ENCODE measurements at regions not wholly inside any gene's neighbourhood (a gene's known extent, or its start where the extent isn't known, plus 50 kb on each side); places are given as distances from the start of the nearest gene placed in this dataset.

DNA sequence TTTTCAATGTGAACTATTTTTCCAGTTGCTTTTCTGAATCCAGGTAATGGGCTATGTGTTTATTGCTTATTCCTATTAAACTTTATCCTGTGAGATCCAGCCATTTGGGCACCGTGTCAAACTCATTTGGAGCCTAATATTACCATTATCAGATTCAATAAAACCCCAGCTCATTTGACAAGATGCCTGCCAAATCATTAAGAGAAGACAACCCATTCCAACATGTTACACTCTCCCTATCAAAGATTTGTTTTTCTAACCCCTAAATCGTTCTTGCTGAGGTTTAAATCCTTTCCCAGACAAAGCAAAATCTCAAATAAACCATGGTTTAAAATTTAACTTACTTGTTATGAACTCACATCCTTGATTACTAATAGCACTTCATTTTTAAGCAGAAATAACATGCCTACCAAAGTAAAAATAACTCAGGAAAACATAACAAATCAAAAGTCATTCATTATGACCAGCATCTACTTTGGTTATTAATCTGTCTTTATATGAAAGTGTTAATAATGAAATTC is 130.0 kb upstream of the TCF21 start:
- Mint-ChIP-seq H3K4me3 (no peak overlapping the region), H3K36me3 (no peaks in the 10 kb centered on the region), H3K27me3 (peaks cover 8% of the 10 kb centered on the region), H3K27ac (no peak overlapping the region), H3K9me3 (no peaks in the 10 kb centered on the region), H3K4me1 (no peaks in the 10 kb centered on the region)
- no peak for DNase-seq
- ATAC-seq (ENCODE audit: low read depth) = no peak
- POLR2A ChIA-PET = no interaction called here

DNA sequence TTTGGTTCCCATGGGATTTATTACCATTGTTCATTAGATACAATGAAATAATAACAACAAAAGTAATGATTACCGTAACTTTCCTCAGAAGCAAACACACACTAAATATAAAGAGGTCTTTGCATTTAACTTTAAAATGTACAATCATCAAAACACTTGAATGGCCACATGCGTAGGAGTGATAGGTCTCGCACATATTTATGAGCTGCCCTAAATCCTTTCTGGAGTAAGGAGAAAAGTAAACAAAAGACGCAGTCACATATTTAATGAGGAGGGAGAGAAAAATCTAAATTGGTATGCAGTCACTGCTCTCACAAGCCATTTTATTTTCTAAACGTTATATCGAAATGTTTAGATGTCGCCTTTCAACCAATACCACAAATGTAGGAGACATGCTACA is 129.4 kb upstream of the TCF21 start:
- H3K4me1 Mint-ChIP-seq = no peaks in the 10 kb centered on the region
- no peak overlapping the region for H3K27ac Mint-ChIP-seq

DNA sequence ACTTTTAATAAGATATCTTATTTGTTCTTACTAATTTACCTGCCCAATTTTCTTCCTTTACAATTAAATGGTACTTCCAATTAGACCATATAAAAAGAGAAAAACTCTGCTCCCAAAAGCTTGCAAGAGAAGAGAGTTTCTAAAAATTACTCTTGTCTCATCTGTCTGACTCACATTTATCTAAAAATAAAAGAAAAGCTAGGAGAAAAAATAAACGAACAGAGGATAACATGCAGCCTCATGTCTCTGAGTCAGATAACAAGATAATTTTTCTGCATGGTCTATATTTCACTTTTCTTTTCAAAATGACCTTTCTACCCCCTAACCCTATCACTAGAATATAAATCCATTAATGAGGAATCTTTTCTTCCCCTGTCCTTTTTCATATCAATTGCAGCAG is 127.2 kb upstream of the TCF21 start:
- H3K4me1 Mint-ChIP-seq = no peaks in the 10 kb centered on the region
- H3K27me3 Mint-ChIP-seq = peaks cover 6% of the 10 kb centered on the region
- H3K4me3 Mint-ChIP-seq = no peak overlapping the region
- no peaks in the 10 kb centered on the region for H3K36me3 Mint-ChIP-seq
- no peak overlapping the region for H3K27ac Mint-ChIP-seq
- no peaks in the 10 kb centered on the region for H3K9me3 Mint-ChIP-seq
- ATAC-seq (ENCODE audit: low read depth) (no peak), DNase-seq (no peak)
- POLR2A ChIA-PET = no interaction called here

More for the DNA sequence above, 129.4 kb upstream of the TCF21 start:
- Mint-ChIP-seq H3K4me3 (no peak overlapping the region), H3K36me3 (no peaks in the 10 kb centered on the region), H3K27me3 (peaks cover 8% of the 10 kb centered on the region), H3K9me3 (no peaks in the 10 kb centered on the region)
- ATAC-seq (ENCODE audit: low read depth) = no peak
- POLR2A ChIA-PET = no interaction called here
- no peak for DNase-seq

DNA sequence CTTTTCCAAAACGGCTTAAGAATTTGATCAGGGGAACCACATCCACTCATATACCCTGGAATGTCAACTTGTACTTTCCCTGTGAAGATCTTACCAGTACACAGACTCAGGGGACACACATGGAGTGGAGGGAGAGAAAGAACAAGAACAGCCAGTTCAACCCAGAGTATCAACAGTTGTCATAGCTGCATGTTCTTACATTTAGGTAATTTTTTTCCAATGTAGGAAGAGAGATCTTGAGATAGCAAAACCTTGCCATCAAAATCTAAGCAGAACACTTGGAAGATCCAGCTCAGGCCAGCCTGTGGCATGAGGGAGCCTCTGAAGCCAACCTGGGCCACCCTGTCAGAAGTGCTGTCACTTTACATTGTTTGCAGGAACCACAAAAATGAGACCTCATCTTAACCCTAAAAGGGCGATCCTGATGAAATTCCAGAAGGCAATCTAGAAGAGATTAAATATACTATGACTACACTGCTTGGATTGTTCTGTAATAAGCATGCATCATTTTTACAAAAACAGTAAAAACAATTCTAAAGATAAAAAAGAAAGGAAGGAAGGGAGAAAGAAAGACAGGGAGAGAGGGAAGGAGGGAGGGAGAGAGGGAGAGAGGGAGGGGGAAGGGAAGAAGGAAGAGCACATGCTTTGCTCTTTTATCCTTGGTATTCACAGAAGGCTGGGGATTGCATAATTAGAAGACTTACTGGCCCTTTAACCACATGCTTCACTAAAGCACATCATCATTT is 124.7 kb upstream of the TCF21 start:
- Mint-ChIP-seq H3K4me3 (no peak overlapping the region), H3K27ac (no peak overlapping the region), H3K27me3 (peaks cover 6% of the 10 kb centered on the region), H3K36me3 (no peaks in the 10 kb centered on the region), H3K9me3 (no peaks in the 10 kb centered on the region), H3K4me1 (no peaks in the 10 kb centered on the region)
- no peak for DNase-seq
- POLR2A ChIA-PET = no interaction called here
- no peak for ATAC-seq (ENCODE audit: low read depth)

DNA sequence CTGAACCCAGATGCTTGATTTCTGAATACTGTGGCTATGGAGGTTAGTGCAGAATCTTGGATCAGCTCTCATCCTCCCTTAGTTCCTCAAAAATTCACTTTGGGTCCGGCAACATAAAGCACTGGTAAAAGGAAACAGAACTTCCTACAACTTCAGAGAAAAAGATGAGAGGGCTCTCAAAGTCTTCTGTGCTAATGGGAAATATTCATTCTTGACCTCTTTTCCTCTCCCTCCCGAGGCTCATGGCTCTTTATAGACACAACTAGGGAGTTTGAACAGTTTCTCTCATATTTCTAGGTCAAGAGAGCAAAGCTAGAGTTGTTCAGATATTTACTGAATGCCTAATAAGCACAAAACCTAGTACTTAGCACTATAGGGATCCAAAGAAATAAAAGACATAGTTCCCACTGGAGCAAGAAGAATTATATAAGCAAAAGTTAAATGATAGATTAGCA is 124.1 kb upstream of the TCF21 start:
- H3K9me3 Mint-ChIP-seq = no peaks in the 10 kb centered on the region
- H3K27me3 Mint-ChIP-seq = peaks cover 6% of the 10 kb centered on the region
- ATAC-seq (ENCODE audit: low read depth) (no peak), DNase-seq (no peak)
- POLR2A ChIA-PET = no interaction called here
- no peak overlapping the region for H3K4me3 Mint-ChIP-seq
- H3K4me1 Mint-ChIP-seq = no peaks in the 10 kb centered on the region
- H3K36me3 Mint-ChIP-seq = no peaks in the 10 kb centered on the region
- no peak overlapping the region for H3K27ac Mint-ChIP-seq

DNA sequence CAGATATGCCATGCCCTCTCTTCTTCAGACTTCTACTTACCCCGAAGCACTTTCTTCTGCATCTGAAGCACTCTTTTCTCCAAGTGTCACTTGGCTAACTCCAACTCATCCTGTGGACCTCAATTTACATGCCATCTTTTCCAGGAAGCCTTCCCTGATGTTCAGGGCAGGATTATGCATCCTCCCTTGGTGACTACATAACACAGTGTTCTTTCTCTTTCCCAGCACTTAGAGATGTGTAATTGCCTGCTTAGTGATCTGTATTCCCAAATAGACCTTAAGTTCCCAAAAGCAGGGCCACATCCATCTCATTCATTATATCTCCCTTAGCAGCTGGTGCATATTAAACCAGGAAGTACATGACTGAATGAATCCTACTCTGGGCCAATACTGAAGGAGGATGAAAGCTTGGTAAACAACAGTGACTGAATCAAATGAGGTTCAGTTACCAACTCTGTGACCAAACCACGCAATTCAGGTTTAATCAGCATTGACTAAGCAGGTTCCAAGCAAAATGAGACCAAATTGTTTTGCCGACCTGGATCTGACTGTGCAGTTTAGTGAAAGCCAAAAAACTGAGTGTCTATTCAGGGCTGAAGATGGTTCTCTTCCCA is 121.4 kb upstream of the TCF21 start:
- H3K4me1 Mint-ChIP-seq = no peaks in the 10 kb centered on the region

DNA sequence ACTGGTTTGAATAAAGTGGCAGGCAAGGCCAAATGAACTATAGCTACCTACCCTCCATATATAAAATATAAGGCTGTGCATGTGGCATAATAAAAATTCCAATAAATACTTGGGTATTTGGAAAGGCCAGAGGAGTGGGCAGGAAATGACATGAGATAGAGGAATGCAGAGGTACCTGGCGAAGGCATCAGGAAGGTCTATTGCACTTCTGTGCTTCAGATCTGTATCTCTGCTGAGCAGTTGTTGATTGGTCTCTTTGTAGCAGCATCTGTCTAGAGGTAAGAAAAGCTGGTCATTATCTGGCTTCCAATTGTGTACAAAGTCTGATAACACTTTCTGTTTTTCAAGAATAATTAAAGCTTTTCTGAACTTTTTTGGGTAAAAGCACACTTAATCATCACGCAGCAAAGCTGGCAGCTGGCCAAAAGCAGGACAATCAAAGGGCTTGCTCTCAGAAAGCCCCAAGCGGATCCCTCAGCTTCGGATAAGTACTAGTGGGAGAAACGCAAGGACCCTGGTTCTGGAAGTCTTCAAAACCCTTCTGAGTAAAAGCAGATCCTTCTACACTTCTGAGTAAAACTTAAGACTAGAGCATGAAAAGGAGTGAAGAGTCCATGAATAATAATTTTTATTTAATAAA is 120.1 kb upstream of the TCF21 start:
- Mint-ChIP-seq H3K4me1 (no peaks in the 10 kb centered on the region), H3K27me3 (peaks cover 9% of the 10 kb centered on the region), H3K36me3 (no peaks in the 10 kb centered on the region), H3K27ac (no peak overlapping the region), H3K9me3 (no peaks in the 10 kb centered on the region), H3K4me3 (no peak overlapping the region)
- ATAC-seq (ENCODE audit: low read depth) (no peak), DNase-seq (no peak)
- POLR2A ChIA-PET = no interaction called here

More for the DNA sequence above, 121.4 kb upstream of the TCF21 start:
- peaks cover 9% of the 10 kb centered on the region for H3K27me3 Mint-ChIP-seq
- ATAC-seq (ENCODE audit: low read depth) = no peak
- no peak overlapping the region for H3K4me3 Mint-ChIP-seq
- H3K27ac Mint-ChIP-seq = no peak overlapping the region
- POLR2A ChIA-PET = no interaction called here
- DNase-seq = no peak
- H3K9me3 Mint-ChIP-seq = no peaks in the 10 kb centered on the region
- no peaks in the 10 kb centered on the region for H3K36me3 Mint-ChIP-seq

DNA sequence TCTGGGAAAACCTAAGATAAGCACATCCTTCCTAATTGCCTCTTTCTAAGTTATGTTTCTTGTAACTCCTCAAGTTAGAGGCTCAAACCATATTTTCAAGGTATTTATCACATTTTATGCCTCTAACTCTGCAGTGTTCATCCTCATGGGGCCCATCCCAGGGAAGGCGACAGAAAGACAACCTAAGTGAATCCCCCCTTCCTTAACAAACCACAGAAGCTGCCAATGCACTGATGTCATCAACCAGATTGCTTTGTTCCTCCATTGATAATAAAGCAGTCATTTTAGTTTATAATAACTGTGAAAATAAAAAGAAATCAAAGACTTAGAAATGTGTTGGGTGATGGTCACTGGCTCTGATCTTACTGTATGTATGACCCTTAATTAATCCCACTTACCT is 119.5 kb upstream of the TCF21 start:
- POLR2A ChIA-PET = no interaction called here
- no peak overlapping the region for H3K4me3 Mint-ChIP-seq
- H3K9me3 Mint-ChIP-seq = no peaks in the 10 kb centered on the region
- H3K27me3 Mint-ChIP-seq = peaks cover 9% of the 10 kb centered on the region
- ATAC-seq (ENCODE audit: low read depth) (no peak), DNase-seq (no peak)
- no peak overlapping the region for H3K27ac Mint-ChIP-seq
- peaks cover 2% of the 10 kb centered on the region for H3K4me1 Mint-ChIP-seq
- no peaks in the 10 kb centered on the region for H3K36me3 Mint-ChIP-seq

DNA sequence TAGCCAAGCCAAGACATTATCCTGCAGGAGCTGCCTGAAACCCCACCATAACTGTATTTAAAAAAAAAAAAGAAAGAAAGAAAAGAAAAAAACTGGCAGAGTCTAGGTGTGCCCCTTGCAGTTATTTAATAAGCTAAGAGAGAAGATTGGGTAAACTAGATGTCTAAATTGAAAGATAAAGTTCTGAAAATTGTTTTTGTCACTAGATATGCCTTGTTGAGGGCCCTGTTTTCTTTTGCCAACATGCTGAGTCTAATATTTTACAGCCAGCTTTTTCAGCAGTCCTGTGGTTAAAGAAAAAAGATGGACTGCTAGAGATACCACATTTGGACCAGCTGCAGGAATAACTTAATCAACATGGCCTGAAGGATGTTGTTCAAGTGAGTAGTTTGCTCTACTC is 116.3 kb upstream of the TCF21 start:
- no peak for DNase-seq
- no peak overlapping the region for H3K27ac Mint-ChIP-seq
- H3K4me3 Mint-ChIP-seq = no peak overlapping the region
- peaks cover 2% of the 10 kb centered on the region for H3K4me1 Mint-ChIP-seq
- no peaks in the 10 kb centered on the region for H3K36me3 Mint-ChIP-seq
- H3K9me3 Mint-ChIP-seq = peaks cover 2% of the 10 kb centered on the region
- POLR2A ChIA-PET = no interaction called here
- ATAC-seq (ENCODE audit: low read depth) = no peak
- peaks cover 9% of the 10 kb centered on the region for H3K27me3 Mint-ChIP-seq

DNA sequence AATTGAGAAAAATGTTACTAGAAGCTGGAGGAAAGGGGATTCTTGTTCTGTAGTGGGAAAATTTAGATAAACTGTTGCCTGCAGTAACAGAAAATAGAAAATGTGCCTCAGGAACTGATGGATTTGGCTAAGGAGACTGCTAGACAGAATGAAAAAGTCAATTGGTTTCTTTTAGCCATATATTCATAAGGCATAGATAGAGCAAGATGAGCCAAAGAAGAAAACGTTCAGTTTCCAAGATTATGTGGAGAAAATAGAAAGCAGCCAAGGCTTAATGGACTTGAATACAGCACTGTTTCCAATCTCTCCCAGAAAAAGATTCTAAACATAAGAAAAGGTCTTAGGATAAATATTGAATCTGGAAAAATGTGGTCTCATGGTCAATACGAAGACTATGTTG is 115.1 kb upstream of the TCF21 start:
- POLR2A ChIA-PET = no interaction called here
- no peaks in the 10 kb centered on the region for H3K36me3 Mint-ChIP-seq
- H3K4me1 Mint-ChIP-seq = peaks cover 2% of the 10 kb centered on the region
- no peak overlapping the region for H3K4me3 Mint-ChIP-seq
- ATAC-seq (ENCODE audit: low read depth) (no peak), DNase-seq (no peak)
- H3K9me3 Mint-ChIP-seq = peaks cover 2% of the 10 kb centered on the region
- H3K27me3 Mint-ChIP-seq = peaks cover 9% of the 10 kb centered on the region
- no peak overlapping the region for H3K27ac Mint-ChIP-seq

DNA sequence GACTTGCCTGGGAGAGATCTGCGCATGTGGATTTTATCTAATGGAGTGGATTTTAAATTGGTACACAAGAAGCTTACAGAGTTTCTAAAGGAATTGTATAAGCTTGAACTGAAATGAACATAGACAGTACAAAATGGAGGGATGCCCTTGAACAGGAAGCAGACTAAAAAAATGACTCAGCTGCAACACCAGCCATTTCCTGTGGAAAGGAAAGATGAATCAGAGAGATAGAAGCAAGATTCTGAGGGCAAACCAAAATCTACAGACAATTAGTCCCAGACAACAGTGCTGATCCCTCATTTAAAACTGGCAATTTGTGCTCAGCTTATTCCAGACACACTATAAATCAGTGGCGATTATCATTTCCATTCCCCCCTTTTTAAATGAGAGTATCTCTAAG is 114.6 kb upstream of the TCF21 start:
- Mint-ChIP-seq H3K27me3 (peaks cover 9% of the 10 kb centered on the region), H3K9me3 (peaks cover 2% of the 10 kb centered on the region), H3K4me3 (no peak overlapping the region), H3K4me1 (peaks cover 2% of the 10 kb centered on the region), H3K36me3 (no peaks in the 10 kb centered on the region), H3K27ac (no peak overlapping the region)
- DNase-seq (no peak), ATAC-seq (ENCODE audit: low read depth) (no peak)
- POLR2A ChIA-PET = no interaction called here

DNA sequence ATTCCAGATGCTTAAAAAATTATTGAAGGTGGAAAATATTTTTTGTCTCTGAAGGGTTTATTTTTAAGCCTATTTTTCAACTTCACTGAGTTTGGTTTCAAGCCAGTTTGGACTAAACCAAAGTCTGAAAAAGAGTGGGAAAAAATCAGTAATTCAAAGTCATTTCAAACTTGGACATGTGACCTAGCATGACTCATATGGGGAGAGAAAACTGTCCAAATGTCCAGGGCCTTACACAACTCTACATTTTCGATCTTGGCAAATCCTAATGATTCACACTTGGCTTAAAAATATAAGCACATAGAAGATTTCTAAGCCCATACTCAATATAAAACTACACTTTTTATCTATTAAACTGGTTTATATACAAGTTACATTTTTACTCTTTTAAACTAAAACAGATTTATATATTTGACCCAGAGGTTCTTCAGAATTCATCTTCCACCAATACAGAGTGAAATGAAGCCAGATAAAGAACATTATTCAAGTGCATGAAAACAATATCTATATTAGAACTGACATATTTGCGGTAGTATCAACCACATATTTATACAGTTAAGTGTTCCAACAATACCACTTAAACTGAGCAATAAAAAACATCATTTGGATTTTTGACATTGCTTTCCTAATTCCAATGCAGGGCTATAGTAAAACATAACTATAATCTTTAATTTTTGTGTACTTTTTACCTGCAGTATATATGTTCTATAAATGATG is 110.3 kb upstream of the TCF21 start:
- peaks cover 5% of the 10 kb centered on the region for H3K27me3 Mint-ChIP-seq
- POLR2A ChIA-PET = no interaction called here
- ATAC-seq (ENCODE audit: low read depth) = no peak
- H3K4me3 Mint-ChIP-seq = no peak overlapping the region
- peaks cover 2% of the 10 kb centered on the region for H3K4me1 Mint-ChIP-seq
- no peaks in the 10 kb centered on the region for H3K36me3 Mint-ChIP-seq
- H3K27ac Mint-ChIP-seq = no peak overlapping the region
- peaks cover 2% of the 10 kb centered on the region for H3K9me3 Mint-ChIP-seq
- no peak for DNase-seq

DNA sequence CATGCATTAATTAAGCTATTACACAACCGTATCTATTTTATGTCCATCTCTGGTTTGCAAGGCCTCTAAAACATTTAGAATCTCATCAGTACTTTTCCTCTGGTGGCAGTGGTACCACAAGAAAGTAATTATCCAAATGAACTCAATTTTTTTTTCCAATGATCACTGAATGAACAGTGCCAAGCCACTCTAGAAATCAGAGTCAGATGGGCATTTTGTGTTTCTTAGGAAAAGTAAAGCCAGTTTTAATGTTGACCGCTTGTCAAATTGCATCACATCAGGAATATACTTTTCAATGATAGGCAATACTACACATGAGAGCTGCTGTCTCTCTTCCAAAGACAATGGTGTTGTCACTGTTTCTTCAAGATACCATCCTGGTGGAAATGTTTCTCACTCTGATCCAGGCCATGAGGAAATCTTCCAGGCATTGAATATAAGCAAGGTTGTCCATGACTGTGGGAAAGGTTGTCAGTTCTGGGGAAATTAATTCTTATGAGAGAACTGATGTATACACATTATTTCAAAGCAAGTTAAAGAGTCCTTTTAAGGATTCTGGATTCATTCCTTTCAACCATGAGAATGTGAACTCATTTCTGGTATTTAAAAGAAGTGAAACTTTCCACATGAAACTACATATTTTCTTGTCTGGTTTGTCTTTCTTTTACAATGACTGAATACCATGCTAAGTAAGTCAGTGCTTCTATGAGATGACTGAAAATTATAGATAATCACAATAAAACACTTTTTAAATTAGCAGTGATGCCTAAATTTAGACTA is 108.8 kb upstream of the TCF21 start:
- Mint-ChIP-seq H3K27me3 (peaks cover 2% of the 10 kb centered on the region), H3K4me3 (no peak overlapping the region), H3K4me1 (no peaks in the 10 kb centered on the region), H3K27ac (no peak overlapping the region), H3K9me3 (no peaks in the 10 kb centered on the region), H3K36me3 (no peaks in the 10 kb centered on the region)
- DNase-seq (no peak), ATAC-seq (ENCODE audit: low read depth) (no peak)
- POLR2A ChIA-PET = no interaction called here
